ENCODE measurements at regions not wholly inside any gene's neighbourhood (a gene's known extent, or its start where the extent isn't known, plus 50 kb on each side); places are given as distances from the start of the nearest gene placed in this dataset.

DNA sequence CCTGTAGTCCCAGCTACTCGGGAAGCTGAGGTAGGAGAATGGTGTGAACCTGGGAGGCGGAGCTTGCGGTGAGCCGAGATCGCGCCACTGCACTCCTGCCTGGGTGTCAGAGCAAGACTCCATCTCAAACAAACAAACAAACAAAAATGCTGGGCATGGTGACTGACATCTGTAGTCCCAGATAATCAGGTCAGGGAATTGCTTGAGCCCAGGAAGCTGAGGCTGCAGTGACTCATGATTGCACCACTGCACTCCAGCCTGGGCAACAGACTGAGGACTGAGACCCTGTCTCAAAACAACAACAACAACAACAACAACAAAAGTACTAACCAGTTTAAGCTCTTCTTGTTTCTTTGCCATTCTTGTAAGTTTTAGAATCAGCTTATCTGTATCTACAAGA lies 383.0 kb upstream of the PMFBP1 start:
- TF ChIP-seq, protein P1, sequence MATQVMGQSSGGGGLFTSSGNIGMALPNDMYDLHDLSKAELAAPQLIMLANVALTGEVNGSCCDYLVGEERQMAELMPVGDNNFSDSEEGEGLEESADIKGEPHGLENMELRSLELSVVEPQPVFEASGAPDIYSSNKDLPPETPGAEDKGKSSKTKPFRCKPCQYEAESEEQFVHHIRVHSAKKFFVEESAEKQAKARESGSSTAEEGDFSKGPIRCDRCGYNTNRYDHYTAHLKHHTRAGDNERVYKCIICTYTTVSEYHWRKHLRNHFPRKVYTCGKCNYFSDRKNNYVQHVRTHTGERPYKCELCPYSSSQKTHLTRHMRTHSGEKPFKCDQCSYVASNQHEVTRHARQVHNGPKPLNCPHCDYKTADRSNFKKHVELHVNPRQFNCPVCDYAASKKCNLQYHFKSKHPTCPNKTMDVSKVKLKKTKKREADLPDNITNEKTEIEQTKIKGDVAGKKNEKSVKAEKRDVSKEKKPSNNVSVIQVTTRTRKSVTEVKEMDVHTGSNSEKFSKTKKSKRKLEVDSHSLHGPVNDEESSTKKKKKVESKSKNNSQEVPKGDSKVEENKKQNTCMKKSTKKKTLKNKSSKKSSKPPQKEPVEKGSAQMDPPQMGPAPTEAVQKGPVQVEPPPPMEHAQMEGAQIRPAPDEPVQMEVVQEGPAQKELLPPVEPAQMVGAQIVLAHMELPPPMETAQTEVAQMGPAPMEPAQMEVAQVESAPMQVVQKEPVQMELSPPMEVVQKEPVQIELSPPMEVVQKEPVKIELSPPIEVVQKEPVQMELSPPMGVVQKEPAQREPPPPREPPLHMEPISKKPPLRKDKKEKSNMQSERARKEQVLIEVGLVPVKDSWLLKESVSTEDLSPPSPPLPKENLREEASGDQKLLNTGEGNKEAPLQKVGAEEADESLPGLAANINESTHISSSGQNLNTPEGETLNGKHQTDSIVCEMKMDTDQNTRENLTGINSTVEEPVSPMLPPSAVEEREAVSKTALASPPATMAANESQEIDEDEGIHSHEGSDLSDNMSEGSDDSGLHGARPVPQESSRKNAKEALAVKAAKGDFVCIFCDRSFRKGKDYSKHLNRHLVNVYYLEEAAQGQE (IDR thresholded peaks at IDR 0.05; ENCODE audit: low read depth): no peak
- TF ChIP-seq CTCF (IDR thresholded peaks at IDR 0.05 in 2 of 3, conservative IDR thresholded peaks at IDR 0.05 in 1 of 3; ENCODE audit: borderline replicate concordance in 1 of 3, insufficient read depth in 1 of 3, low read depth in 2 of 3, low read length in 2 of 3) (no peak), SIN3A (IDR thresholded peaks at IDR 0.05; ENCODE audit: low read depth) (no peak), EGR1 (IDR thresholded peaks at IDR 0.05; ENCODE audit: low read depth) (no peak), POLR2AphosphoS5 (IDR thresholded peaks at IDR 0.05; ENCODE audit: low read depth, low read length) (no peak), RAD21 (IDR thresholded peaks at IDR 0.05; ENCODE audit: low read depth) (no peak)

All from HCT116 (cell line).